WERI-Rb-1 (cell line): ENCODE measurements at regions not wholly inside any gene's neighbourhood (a gene's known extent, or its start where the extent isn't known, plus 50 kb on each side); places are given as distances from the start of the nearest gene placed in this dataset.

Experiments used
- DNase-seq: peaks from one replicate; pipeline ENCODE4 v3.0.0-alpha.2; 2020
- H3K27ac ChIP-seq: fragments of 250-450 bp; sonication (Bioruptor Pico); 2 replicates; pipeline ENCODE4 v1.5.1; 2020; ENCODE audit warnings: mild to moderate bottlenecking, moderate library complexity
- H3K27me3 ChIP-seq: fragments of 250-450 bp; sonication (Bioruptor Pico); 2 replicates; pipeline ENCODE4 v1.5.1; 2021; ENCODE audit warnings: mild to moderate bottlenecking, low read depth, moderate library complexity; ENCODE audit not compliant: insufficient read depth, severe bottlenecking
- H3K36me3 ChIP-seq: fragments of 250-450 bp; sonication (Bioruptor Pico); 2 replicates; pipeline ENCODE4 v1.5.1; 2020; ENCODE audit warnings: mild to moderate bottlenecking, moderate library complexity
- H3K4me3 ChIP-seq: 2 replicates; pipeline ENCODE4 v1.5.1; 2011; ENCODE audit warnings: low read depth, mild to moderate bottlenecking, control low read depth, low read length
- H3K9me3 ChIP-seq: fragments of 250-450 bp; sonication (Bioruptor Pico); 2 replicates; pipeline ENCODE4 v1.5.1; 2021; ENCODE audit warnings: mild to moderate bottlenecking, moderate library complexity; ENCODE audit not compliant: severe bottlenecking
- TF ChIP-seq, protein P1 (sequence below): IDR thresholded peaks from 2 replicates; pipeline ENCODE4 v1.5.1; 2011; ENCODE audit warnings: low read depth, mild to moderate bottlenecking, control low read depth, inconsistent platforms, low read length

- no peak overlapping the region for H3K27ac ChIP-seq
- H3K4me3 ChIP-seq, result no peak overlapping the region
- H3K9me3 ChIP-seq, result no peaks in the 10 kb centered on the region
- no peaks in the 10 kb centered on the region for H3K36me3 ChIP-seq
- TF ChIP-seq, protein P1, sequence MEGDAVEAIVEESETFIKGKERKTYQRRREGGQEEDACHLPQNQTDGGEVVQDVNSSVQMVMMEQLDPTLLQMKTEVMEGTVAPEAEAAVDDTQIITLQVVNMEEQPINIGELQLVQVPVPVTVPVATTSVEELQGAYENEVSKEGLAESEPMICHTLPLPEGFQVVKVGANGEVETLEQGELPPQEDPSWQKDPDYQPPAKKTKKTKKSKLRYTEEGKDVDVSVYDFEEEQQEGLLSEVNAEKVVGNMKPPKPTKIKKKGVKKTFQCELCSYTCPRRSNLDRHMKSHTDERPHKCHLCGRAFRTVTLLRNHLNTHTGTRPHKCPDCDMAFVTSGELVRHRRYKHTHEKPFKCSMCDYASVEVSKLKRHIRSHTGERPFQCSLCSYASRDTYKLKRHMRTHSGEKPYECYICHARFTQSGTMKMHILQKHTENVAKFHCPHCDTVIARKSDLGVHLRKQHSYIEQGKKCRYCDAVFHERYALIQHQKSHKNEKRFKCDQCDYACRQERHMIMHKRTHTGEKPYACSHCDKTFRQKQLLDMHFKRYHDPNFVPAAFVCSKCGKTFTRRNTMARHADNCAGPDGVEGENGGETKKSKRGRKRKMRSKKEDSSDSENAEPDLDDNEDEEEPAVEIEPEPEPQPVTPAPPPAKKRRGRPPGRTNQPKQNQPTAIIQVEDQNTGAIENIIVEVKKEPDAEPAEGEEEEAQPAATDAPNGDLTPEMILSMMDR, result no peak
- no peak for DNase-seq
- no peaks in the 10 kb centered on the region for H3K27me3 ChIP-seq
Observed at GRCh38 chr13:67292886-67293285, 62.8 kb upstream of the PCDH9 start.

DNA sequence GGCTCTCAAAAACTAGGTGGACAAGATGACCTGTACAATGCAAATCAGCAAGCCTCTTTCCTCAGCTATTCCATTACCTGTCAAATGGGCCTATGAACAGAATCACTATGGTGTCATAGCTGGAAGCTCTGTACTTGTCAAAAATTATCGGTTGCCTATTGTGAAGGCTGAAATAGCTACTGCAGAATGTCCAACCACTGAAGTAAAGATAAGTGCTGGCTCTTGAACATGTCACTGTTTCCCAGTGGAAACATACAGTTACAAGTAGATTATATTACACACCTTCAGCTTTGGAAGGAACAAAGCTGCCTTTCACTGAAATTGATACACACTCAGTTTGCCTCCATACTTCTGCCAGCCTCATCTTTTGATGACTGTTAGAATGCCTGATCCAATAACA is 55.5 kb upstream of the PCDH9 start:
- TF ChIP-seq, protein P1, result no peak
- H3K36me3 ChIP-seq, result no peaks in the 10 kb centered on the region

DNA sequence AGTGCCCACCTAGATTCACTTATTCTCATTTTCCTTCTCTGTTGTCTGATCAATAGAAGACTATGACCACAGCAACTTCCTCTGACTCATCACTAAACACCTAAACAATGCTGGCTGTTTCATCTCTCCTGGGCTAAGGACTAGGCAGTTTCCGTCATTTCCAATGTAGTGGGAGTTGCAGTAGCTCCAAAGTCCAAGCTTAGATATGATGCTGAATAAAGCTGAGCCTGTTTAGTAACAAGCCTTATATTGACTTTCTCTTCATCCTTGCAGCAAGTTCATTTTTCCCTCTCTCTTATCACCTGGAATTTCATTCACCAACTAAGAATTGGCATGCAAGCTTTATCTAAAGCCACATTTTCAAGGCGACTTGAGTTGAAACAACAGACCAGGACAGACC is 53.5 kb upstream of the PCDH9 start:
- H3K27me3 ChIP-seq, result no peaks in the 10 kb centered on the region
- TF ChIP-seq, protein P1, result no peak
- no peaks in the 10 kb centered on the region for H3K9me3 ChIP-seq
- no peaks in the 10 kb centered on the region for H3K36me3 ChIP-seq
- H3K27ac ChIP-seq, result no peak overlapping the region
- DNase-seq, result no peak
- H3K4me3 ChIP-seq, result no peak overlapping the region

More for the DNA sequence above, 55.5 kb upstream of the PCDH9 start:
- Histone ChIP-seq H3K27ac (no peak overlapping the region), H3K27me3 (no peaks in the 10 kb centered on the region), H3K9me3 (no peaks in the 10 kb centered on the region), H3K4me3 (no peak overlapping the region)
- no peak for DNase-seq

- DNase-seq, result no peak
- Histone ChIP-seq H3K27me3 (no peaks in the 10 kb centered on the region), H3K36me3 (no peaks in the 10 kb centered on the region), H3K4me3 (no peak overlapping the region), H3K27ac (no peak overlapping the region), H3K9me3 (no peaks in the 10 kb centered on the region)
- TF ChIP-seq, protein P1, result no peak
Observed at GRCh38 chr13:67281466-67281865, 51.3 kb upstream of the PCDH9 start.
